DOHH2 (cell line): ENCODE measurements at regions not wholly inside any gene's neighbourhood (a gene's known extent, or its start where the extent isn't known, plus 50 kb on each side); places are given as distances from the start of the nearest gene placed in this dataset.

ENCODE experiments used
- H3F3A ChIP-seq: fragments of 200-600 bp; sonication (generic), shearing (Covaris generic); 2 replicates; pipeline ENCODE4 v1.6.0; 2016; ENCODE audit warnings: antibody characterized with exemption, mild to moderate bottlenecking; ENCODE audit not compliant: control insufficient read depth, insufficient read depth
- H3K27ac ChIP-seq: fragments of 200-600 bp; sonication (generic); 2 replicates; pipeline ENCODE4 v1.5.1; 2014; ENCODE audit warnings: low read depth, mild to moderate bottlenecking, low read length, moderate library complexity
- H3K27me3 ChIP-seq: fragments of 200-600 bp; sonication (generic); 2 replicates; pipeline ENCODE4 v1.6.1; 2014; ENCODE audit warnings: mild to moderate bottlenecking, low read length, mixed read lengths; ENCODE audit not compliant: control insufficient read depth
- H3K36me3 ChIP-seq: fragments of 200-600 bp; sonication (generic); 2 replicates; pipeline ENCODE4 v1.6.1; 2014; ENCODE audit warnings: mild to moderate bottlenecking, low read length, moderate library complexity, mixed read lengths; ENCODE audit not compliant: control insufficient read depth
- H3K4me1 ChIP-seq: fragments of 200-600 bp; sonication (generic); 2 replicates; pipeline ENCODE4 v1.6.1; 2014; ENCODE audit warnings: mild to moderate bottlenecking, low read length, mixed read lengths; ENCODE audit not compliant: control insufficient read depth
- H3K4me2 ChIP-seq: fragments of 200-600 bp; sonication (generic); 2 replicates; pipeline ENCODE4 v1.6.0; 2014; ENCODE audit warnings: mild to moderate bottlenecking, low read length, moderate library complexity
- H3K4me3 ChIP-seq: fragments of 200-600 bp; sonication (generic); 2 replicates; pipeline ENCODE4 v1.5.1; 2014; ENCODE audit warnings: mild to moderate bottlenecking, low read length, mixed read lengths
- H3K79me2 ChIP-seq: fragments of 200-600 bp; sonication (generic); 2 replicates; pipeline ENCODE4 v1.6.1; 2014; ENCODE audit warnings: mild to moderate bottlenecking, low read length, mixed read lengths; ENCODE audit not compliant: control insufficient read depth
- H3K9me2 ChIP-seq: fragments of 200-600 bp; sonication (generic); replicated peaks from 2 replicates; pipeline ENCODE4 v1.6.1; 2014; ENCODE audit warnings: mild to moderate bottlenecking, low read length, mixed read lengths; ENCODE audit not compliant: control insufficient read depth
- H3K9me3 ChIP-seq: fragments of 200-600 bp; sonication (generic); 2 replicates; pipeline ENCODE4 v1.6.1; 2014; ENCODE audit warnings: antibody characterized with exemption, low read length, mixed read lengths; ENCODE audit not compliant: control insufficient read depth, insufficient read depth
- H4K20me1 ChIP-seq: fragments of 200-600 bp; sonication (generic); 2 replicates; pipeline ENCODE4 v1.6.0; 2014; ENCODE audit warnings: low read depth, mild to moderate bottlenecking, antibody characterized with exemption, low read length, moderate library complexity; ENCODE audit not compliant: control insufficient read depth, insufficient read depth
- EZH2phosphoT487 ChIP-seq: fragments of 200-600 bp; sonication (generic); IDR thresholded peaks from 2 replicates; pipeline ENCODE4 v1.6.1; 2017; ENCODE audit warnings: borderline replicate concordance, mild to moderate bottlenecking, antibody characterized with exemption, low read length, moderate library complexity, mixed read lengths
- TF ChIP-seq, protein P1 (sequence below): fragments of 200-600 bp; sonication (generic); IDR thresholded peaks from one replicate; pipeline ENCODE4 v1.5.1; 2014; ENCODE audit warnings: antibody characterized with exemption, mild to moderate bottlenecking, low read depth, low read length; ENCODE audit not compliant: poor library complexity, severe bottlenecking

DNA sequence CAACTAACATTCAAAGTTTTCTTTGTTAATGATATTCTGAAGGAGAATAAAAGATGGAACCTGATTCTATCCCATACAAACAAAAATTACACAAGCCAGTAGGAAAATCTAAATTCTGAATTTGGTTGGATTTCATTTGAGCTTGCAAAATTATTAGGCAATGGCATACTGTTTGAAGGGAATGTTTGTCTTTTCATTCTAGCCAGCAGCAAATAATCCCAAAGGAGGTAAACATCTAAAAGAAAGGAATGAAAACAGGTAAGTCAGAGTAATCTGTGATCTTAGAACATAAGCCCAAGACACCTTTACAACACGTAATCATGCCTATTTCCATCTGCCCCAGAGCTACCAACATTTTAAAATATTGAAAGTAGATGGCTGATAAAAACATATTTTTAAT, 482.1 kb upstream of the CITED2 start:
- TF ChIP-seq, protein P1, sequence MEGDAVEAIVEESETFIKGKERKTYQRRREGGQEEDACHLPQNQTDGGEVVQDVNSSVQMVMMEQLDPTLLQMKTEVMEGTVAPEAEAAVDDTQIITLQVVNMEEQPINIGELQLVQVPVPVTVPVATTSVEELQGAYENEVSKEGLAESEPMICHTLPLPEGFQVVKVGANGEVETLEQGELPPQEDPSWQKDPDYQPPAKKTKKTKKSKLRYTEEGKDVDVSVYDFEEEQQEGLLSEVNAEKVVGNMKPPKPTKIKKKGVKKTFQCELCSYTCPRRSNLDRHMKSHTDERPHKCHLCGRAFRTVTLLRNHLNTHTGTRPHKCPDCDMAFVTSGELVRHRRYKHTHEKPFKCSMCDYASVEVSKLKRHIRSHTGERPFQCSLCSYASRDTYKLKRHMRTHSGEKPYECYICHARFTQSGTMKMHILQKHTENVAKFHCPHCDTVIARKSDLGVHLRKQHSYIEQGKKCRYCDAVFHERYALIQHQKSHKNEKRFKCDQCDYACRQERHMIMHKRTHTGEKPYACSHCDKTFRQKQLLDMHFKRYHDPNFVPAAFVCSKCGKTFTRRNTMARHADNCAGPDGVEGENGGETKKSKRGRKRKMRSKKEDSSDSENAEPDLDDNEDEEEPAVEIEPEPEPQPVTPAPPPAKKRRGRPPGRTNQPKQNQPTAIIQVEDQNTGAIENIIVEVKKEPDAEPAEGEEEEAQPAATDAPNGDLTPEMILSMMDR = no peak
- TF ChIP-seq EZH2phosphoT487 = no peak
- Histone ChIP-seq H3K9me2 (no peaks in the 10 kb centered on the region), H3K4me3 (no peak overlapping the region), H3K36me3 (no peaks in the 10 kb centered on the region), H3K9me3 (no peaks in the 10 kb centered on the region), H3K27ac (no peak overlapping the region), H3K27me3 (no peaks in the 10 kb centered on the region), H3F3A (no peaks in the 10 kb centered on the region), H3K4me1 (no peaks in the 10 kb centered on the region), H3K79me2 (no peaks in the 10 kb centered on the region), H3K4me2 (no peak overlapping the region), H4K20me1 (no peaks in the 10 kb centered on the region)

DNA sequence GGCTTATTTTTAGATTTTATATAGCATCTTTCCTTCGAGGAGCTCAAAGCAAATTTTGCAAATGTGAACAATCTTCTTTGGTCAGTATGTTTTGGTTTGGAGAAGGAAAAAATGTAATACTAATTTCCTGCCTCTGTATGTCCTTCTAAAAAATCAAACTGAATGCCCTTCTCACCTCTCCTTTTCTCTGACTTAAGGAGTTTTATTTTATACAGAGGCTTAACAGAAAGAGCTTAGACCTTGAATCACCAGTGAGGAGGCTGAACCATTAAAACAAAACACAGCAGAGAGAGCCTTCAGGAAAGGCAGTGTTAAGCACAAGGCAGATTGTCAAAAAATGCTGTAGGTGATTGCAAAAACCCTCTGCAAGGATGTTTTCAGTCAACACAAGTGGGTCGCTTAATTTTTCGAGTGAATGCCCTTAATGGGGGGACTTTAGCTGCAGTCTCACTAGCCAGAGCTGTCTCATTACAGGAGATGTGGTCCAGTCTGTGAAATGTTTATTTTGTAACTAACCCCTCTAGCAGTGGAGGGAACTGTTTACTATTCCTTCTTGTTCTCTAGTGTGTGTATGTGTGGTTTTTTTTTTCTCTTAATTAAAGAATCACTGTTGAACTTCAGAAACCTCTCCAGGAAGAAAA, 481.3 kb upstream of the CITED2 start:
- no peak overlapping the region for H3K4me3 ChIP-seq
- H3K9me3 ChIP-seq = no peaks in the 10 kb centered on the region
- no peaks in the 10 kb centered on the region for H4K20me1 ChIP-seq
- no peak for TF ChIP-seq EZH2phosphoT487
- TF ChIP-seq, protein P1 = no peak
- no peak overlapping the region for H3K4me2 ChIP-seq
- H3K9me2 ChIP-seq = no peaks in the 10 kb centered on the region
- no peaks in the 10 kb centered on the region for H3K79me2 ChIP-seq
- H3K27me3 ChIP-seq = no peaks in the 10 kb centered on the region
- H3K4me1 ChIP-seq = no peaks in the 10 kb centered on the region
- H3F3A ChIP-seq = no peaks in the 10 kb centered on the region
- no peaks in the 10 kb centered on the region for H3K36me3 ChIP-seq
- no peak overlapping the region for H3K27ac ChIP-seq

DNA sequence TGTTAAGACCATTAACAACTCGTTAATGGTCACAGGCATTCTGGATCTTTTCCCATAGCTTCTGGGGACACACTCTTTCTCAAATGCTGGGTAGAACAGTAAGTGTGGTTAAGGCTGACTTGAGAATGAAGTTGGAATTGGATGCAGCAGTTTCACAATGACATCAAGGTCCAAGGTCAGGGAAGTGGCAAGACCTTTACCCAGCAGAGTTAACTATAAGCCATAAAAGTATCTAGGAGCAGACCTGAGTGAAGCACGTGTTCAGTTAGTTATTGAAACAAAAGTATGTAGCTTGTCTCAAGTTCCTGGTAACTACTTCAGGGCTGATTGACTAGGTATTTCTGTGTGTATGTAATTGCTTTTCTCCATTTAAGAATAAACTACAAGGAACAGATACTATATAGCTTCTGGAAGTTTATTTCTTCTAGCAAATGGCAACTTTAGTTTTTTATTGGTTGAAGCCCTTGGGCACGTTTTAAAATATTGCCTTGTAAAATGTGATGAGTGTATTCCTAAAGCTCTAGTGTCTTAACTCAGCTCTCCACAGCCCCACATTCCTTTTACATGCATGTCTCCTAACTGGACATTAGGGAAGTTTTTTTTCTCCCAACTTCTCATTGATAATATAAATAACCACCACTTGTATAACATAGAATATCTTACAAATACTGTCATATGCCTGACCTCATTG, 479.0 kb upstream of the CITED2 start:
- H3K27ac ChIP-seq = no peak overlapping the region
- no peaks in the 10 kb centered on the region for H4K20me1 ChIP-seq
- H3K9me3 ChIP-seq = no peaks in the 10 kb centered on the region
- H3K4me2 ChIP-seq = no peak overlapping the region
- H3K36me3 ChIP-seq = no peaks in the 10 kb centered on the region
- H3K27me3 ChIP-seq = no peaks in the 10 kb centered on the region
- no peaks in the 10 kb centered on the region for H3K9me2 ChIP-seq
- H3K4me1 ChIP-seq = no peaks in the 10 kb centered on the region
- TF ChIP-seq, protein P1 = no peak
- no peak for TF ChIP-seq EZH2phosphoT487
- H3F3A ChIP-seq = no peaks in the 10 kb centered on the region
- no peak overlapping the region for H3K4me3 ChIP-seq
- no peaks in the 10 kb centered on the region for H3K79me2 ChIP-seq
